Retina (tissue), 1 donor: ENCODE measurements at regions not wholly inside any gene's neighbourhood (a gene's known extent, or its start where the extent isn't known, plus 50 kb on each side); places are given as distances from the start of the nearest gene placed in this dataset.
A peak's percentile ranks its signal among the peaks of the same experiment; 100 is the strongest.

Experiments
- DNase-seq: peaks from one replicate; pipeline ENCODE4 v3.0.0-alpha.2; 2016

- DNase-seq = no peak
These were observed 498.1 kb upstream of the PSMD7 start for GRCh38 chr16:73798471-73798870.

GRCh38 chr16:73797115-73797514, 499.5 kb upstream of the PSMD7 start:
- no peak for DNase-seq

GRCh38 chr16:73796241-73796640, 500.4 kb upstream of the PSMD7 start:
- DNase-seq = peak; percentile 12

- no peak for DNase-seq
These were observed 501.6 kb upstream of the PSMD7 start for GRCh38 chr16:73794994-73795393.

GRCh38 chr16:73793871-73794437, 502.7 kb upstream of the PSMD7 start:
- peak; percentile 26 for DNase-seq

GRCh38 chr16:73793260-73793659, 503.4 kb upstream of the PSMD7 start:
- DNase-seq = peak; percentile 23

- peak; percentile 72 for DNase-seq
These were observed 504.2 kb upstream of the PSMD7 start for GRCh38 chr16:73792199-73793020.

GRCh38 chr16:73781297-73781696, 515.3 kb upstream of the PSMD7 start:
- DNase-seq = no peak

GRCh38 chr16:73778887-73779286, 517.7 kb upstream of the PSMD7 start:
- DNase-seq = no peak

GRCh38 chr16:73775841-73776388, 520.7 kb upstream of the PSMD7 start:
- no peak for DNase-seq

- DNase-seq = no peak
These were observed 525.2 kb upstream of the PSMD7 start for GRCh38 chr16:73771196-73772064.

- no peak for DNase-seq
These were observed 527.8 kb upstream of the PSMD7 start for GRCh38 chr16:73768786-73769203.

- peak; percentile 15 for DNase-seq
These were observed 532.3 kb upstream of the PSMD7 start for GRCh38 chr16:73764321-73764720.

- DNase-seq = no peak
These were observed 540.1 kb upstream of the PSMD7 start for GRCh38 chr16:73756289-73757178.

GRCh38 chr16:73753931-73754330, 542.7 kb upstream of the PSMD7 start:
- DNase-seq = no peak

GRCh38 chr16:73750639-73751038, 546.0 kb upstream of the PSMD7 start:
- no peak for DNase-seq

GRCh38 chr16:73747328-73747727, 549.3 kb upstream of the PSMD7 start:
- DNase-seq = no peak

- no peak for DNase-seq
These were observed 550.1 kb upstream of the PSMD7 start for GRCh38 chr16:73746554-73746953.

GRCh38 chr16:73743665-73744496, 552.7 kb upstream of the PSMD7 start:
- no peak for DNase-seq

- no peak for DNase-seq
These were observed 557.4 kb upstream of the PSMD7 start for GRCh38 chr16:73739049-73739769.

GRCh38 chr16:73738266-73738665, 558.3 kb upstream of the PSMD7 start:
- DNase-seq = no peak
